ENCODE measurements at regions not wholly inside any gene's neighbourhood (a gene's known extent, or its start where the extent isn't known, plus 50 kb on each side); places are given as distances from the start of the nearest gene placed in this dataset.
"Not testable (repeated sequence)": the region's sequence is repeated elsewhere in the genome, so short reads cannot be mapped to it uniquely, and the experiment has no call there.

DNA sequence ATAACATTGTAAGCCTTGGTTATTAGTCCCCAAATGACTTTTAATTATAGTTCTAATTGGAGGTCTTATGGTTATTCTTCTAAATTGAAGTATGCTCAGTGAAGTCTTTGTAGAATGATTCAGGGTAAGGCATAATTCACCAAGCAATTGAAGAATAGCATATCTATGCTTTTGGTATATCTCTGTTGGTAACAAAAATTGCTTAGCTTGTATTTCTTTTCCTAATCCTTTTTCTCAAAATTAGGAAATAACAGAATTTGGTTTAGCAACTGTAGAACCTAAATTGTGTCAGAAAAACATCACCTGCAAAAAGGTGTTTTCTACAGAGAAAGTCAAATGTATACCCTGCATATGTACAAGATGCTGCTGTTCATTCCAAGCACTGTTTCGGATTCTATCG is 189.2 kb upstream of the EPHA4 start:
- H3K9me3 ChIP-seq (ENCODE audit: control insufficient read depth, low read length) = no peaks in the 10 kb centered on the region
- intact Hi-C loops (cut with DNase I) = no loop called here
- no peak overlapping the region for H3K4me3 ChIP-seq (ENCODE audit: low read length)
- ATAC-seq = no peak
- DNase-seq = no peak
- H3K4me1 ChIP-seq (ENCODE audit: control insufficient read depth, insufficient read depth, low read length) = no peaks in the 10 kb centered on the region
- 92% methylated on average over 2 of the region's 2 CpGs for WGBS
- H3K27ac ChIP-seq (ENCODE audit: low read length) = no peak overlapping the region
- no peaks in the 10 kb centered on the region for H3K27me3 ChIP-seq (ENCODE audit: control insufficient read depth, insufficient read depth)

DNA sequence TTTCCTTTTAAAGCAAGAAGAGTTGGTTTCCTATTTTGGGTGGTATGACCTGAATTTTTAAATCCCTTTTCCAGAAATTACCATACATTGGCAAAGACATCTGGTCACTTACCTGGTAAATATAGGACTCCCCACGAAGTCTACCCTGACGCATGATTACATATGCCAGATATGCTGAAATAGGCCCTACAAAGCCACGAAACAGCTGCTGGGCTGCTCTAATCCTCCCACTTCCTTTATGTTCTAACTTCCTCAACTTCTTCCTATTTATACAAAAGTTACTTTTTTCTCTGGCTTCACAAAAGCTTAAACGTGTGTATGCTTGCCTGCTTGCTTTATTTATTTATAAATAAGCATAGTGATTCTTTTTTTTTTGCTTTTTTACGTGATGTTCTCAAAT is 186.0 kb upstream of the EPHA4 start:
- DNase-seq = no peak
- Histone ChIP-seq H3K9me3 (ENCODE audit: control insufficient read depth, low read length) (no peaks in the 10 kb centered on the region), H3K27me3 (ENCODE audit: control insufficient read depth, insufficient read depth) (no peaks in the 10 kb centered on the region), H3K27ac (ENCODE audit: low read length) (no peak overlapping the region), H3K4me3 (ENCODE audit: low read length) (no peak overlapping the region), H3K4me1 (ENCODE audit: control insufficient read depth, insufficient read depth, low read length) (no peaks in the 10 kb centered on the region)
- intact Hi-C loops (cut with DNase I) = no loop called here
- no peak for ATAC-seq
- 44% methylated on average over 5 of the region's 5 CpGs for WGBS

DNA sequence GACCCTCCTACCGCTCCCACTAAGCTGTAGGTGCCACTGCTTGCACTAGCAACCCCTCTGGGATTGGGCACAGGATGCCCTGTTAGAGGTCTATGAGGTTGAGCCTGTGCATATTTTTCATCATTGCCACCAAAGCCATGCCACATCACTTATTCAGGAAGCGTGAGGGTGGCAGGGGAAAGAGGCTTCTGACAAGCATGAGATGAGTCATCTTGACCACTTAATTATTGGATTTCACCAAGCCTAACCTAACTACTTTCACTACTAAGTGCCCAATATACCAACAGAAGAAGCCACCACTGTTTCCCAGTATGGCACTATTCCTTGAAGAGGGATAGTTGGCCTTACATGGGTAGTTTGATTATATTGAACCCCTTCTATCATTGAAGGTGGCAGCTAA is 181.3 kb upstream of the EPHA4 start:
- Histone ChIP-seq H3K27me3 (ENCODE audit: control insufficient read depth, insufficient read depth) (no peaks in the 10 kb centered on the region), H3K27ac (ENCODE audit: low read length) (no peak overlapping the region), H3K4me3 (ENCODE audit: low read length) (no peak overlapping the region), H3K4me1 (ENCODE audit: control insufficient read depth, insufficient read depth, low read length) (no peaks in the 10 kb centered on the region), H3K9me3 (ENCODE audit: control insufficient read depth, low read length) (no peaks in the 10 kb centered on the region)
- intact Hi-C loops (cut with DNase I) = no loop called here
- no peak for ATAC-seq
- 92% methylated on average over 2 of the region's 2 CpGs for WGBS
- no peak for DNase-seq

DNA sequence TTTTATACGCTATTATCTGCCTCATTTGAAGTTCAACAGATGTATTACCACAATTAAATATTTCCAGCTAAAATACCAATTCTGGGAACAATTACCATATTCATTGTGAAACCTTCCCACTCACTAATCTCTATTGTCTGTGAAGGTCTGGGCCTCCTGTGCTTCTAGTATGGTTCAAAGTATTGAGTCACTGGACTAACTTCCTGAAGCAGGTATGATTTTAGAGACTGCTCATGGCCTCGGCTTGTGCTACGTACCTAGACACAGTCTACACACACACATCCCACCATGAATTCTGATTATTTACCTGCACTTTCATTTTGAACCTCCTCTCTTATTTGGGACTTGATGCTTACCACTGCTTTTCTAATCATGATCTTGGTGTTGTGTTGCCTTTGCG is 180.7 kb upstream of the EPHA4 start:
- WGBS = 88% methylated on average over 4 of the region's 4 CpGs
- ATAC-seq = no peak

DNA sequence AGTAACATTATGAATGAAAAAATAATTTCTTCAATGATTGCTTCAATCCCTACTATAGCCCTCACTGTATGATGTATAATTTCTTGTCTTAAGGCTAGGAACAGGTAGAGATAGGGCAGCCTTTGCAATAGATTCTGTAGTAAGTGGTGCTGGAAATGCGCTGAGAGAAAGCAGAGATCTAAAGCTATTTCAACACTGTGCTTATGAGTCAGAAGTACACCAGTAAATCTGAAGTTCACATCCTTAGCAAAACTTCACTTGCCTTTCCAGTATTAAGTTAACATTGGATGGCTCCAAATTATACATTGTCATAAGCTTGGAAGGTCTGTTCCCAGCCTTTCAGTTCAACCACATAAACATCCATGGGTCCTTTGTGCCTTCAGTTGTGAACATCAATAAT is 178.2 kb upstream of the EPHA4 start:
- DNase-seq (no peak), ATAC-seq (no peak)
- 99% methylated on average over 1 of the region's 1 CpG for WGBS
- Histone ChIP-seq H3K27me3 (ENCODE audit: control insufficient read depth, insufficient read depth) (no peaks in the 10 kb centered on the region), H3K4me1 (ENCODE audit: control insufficient read depth, insufficient read depth, low read length) (no peaks in the 10 kb centered on the region), H3K4me3 (ENCODE audit: low read length) (no peak overlapping the region), H3K27ac (ENCODE audit: low read length) (no peak overlapping the region), H3K9me3 (ENCODE audit: control insufficient read depth, low read length) (peaks cover 2% of the 10 kb centered on the region)
- intact Hi-C loops (cut with DNase I) = no loop called here

More for the DNA sequence above, 180.7 kb upstream of the EPHA4 start:
- Histone ChIP-seq H3K4me3 (ENCODE audit: low read length) (no peak overlapping the region), H3K4me1 (ENCODE audit: control insufficient read depth, insufficient read depth, low read length) (no peaks in the 10 kb centered on the region), H3K9me3 (ENCODE audit: control insufficient read depth, low read length) (no peaks in the 10 kb centered on the region), H3K27ac (ENCODE audit: low read length) (no peak overlapping the region), H3K27me3 (ENCODE audit: control insufficient read depth, insufficient read depth) (no peaks in the 10 kb centered on the region)
- intact Hi-C loops (cut with DNase I) = no loop called here
- DNase-seq = no peak

DNA sequence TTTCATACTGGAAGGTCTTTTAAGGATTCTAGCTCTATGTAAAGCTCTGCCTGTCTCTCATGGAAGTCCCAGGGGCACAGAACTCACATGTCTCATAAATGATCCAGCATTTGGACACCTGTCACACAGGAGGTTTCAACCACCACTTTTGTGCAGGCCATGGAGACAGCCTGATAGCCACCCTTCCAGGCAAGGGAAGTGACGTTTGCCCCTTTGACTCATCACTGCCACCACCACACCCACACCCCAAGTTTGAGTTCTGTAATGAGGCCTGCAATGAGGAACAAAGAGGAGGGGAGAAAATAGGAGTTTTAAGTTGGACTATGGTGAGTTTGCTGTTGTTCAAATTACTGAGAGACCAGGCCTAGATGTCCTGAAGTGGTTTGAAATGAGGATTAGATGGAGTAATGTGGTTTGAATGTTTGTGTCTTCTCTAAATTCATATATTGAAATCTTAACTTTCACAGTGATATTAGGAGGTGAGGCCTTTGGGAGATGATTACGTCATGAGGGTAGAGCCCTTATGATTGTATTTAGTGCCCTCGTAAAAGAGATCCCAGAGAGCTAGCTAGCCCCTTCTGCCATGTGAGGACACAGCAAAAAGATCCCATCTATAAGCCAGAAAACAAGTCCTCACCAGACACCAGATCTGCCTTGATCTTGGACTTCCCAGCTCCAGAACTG is 175.3 kb upstream of the EPHA4 start:
- Histone ChIP-seq H3K9me3 (ENCODE audit: control insufficient read depth, low read length) (peaks cover 2% of the 10 kb centered on the region), H3K4me3 (ENCODE audit: low read length) (no peak overlapping the region), H3K27me3 (ENCODE audit: control insufficient read depth, insufficient read depth) (no peaks in the 10 kb centered on the region), H3K27ac (ENCODE audit: low read length) (no peak overlapping the region), H3K4me1 (ENCODE audit: control insufficient read depth, insufficient read depth, low read length) (no peaks in the 10 kb centered on the region)
- no peak for DNase-seq
- intact Hi-C loops (cut with DNase I) = no loop called here
- no peak for ATAC-seq
- WGBS = 85% methylated on average over 3 of the region's 3 CpGs

DNA sequence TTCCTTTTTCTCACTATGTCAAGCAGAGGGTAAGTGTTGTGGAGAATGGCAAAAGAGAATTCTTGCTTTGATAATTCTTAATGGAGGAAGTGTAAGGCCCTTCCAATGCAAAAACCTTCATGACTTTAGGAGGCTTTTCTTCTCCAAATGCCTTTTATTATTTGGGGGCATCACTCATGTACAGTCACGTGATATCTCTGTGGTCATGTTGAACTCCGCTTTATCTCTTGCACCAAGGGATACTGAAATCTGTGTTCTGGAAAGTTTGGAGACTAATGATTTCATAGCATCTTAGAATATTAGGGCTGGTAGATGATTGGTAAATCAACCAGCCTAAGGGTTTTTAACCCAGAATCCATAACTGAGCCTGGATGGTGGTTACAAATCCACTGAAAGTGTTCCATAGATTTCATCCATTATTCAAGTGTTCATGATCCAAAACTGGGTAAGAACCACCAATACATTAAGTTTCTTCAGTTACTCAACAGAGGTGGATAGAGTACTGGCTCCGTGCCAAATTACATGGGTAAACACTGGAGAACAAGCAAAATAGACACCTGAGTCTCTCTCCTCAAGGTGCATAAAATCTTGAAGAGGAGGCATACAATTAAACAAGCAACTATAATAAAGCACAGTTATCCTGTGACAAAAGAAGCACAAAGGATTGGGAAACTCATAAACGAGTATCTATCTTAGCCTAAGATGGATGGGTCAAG is 169.6 kb upstream of the EPHA4 start:
- no peak for ATAC-seq
- WGBS = 73% methylated on average over 4 of the region's 4 CpGs
- no peaks in the 10 kb centered on the region for H3K27me3 ChIP-seq (ENCODE audit: control insufficient read depth, insufficient read depth)

DNA sequence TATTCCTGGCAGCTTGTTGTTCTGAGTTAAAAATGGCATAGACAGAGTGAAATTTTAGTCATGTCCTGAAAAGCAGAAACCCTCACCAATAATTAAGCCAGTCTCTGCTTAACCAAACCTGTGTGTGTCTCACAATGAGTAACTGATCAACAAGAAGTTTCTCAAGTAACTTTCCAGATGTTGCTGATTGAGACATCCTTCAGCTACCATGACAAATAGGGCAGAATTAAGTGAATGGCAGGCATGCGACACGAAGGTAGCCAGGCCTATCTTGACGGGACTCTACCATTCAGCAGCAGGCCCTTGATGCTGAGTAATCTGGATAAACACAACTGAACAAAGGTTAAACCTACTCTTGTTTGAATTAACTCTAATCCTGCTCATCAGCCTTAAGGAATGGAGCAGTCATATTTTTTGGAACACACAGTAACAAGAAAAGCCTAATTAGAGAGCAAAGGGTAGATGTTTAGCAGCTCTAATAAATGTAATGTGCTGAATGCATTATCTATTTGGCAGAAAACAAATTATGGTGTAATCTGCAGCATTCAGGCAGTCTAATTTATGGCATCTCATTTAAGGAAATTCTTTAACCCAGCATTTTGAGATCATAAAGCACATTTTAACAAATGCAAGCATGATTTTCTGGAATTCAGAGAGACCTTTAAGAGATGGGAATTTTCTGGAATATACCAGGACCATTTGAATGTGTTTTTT is 159.5 kb upstream of the EPHA4 start:
- Histone ChIP-seq H3K27ac (ENCODE audit: low read length) (no peak overlapping the region), H3K27me3 (ENCODE audit: control insufficient read depth, insufficient read depth) (no peaks in the 10 kb centered on the region), H3K4me3 (ENCODE audit: low read length) (no peak overlapping the region), H3K9me3 (ENCODE audit: control insufficient read depth, low read length) (no peaks in the 10 kb centered on the region), H3K4me1 (ENCODE audit: control insufficient read depth, insufficient read depth, low read length) (no peaks in the 10 kb centered on the region)
- ATAC-seq (no peak), DNase-seq (no peak)
- intact Hi-C loops (cut with DNase I) = no loop called here
- WGBS = 69% methylated on average over 3 of the region's 3 CpGs

More for the DNA sequence above, 169.6 kb upstream of the EPHA4 start:
- Histone ChIP-seq H3K4me1 (ENCODE audit: control insufficient read depth, insufficient read depth, low read length) (no peaks in the 10 kb centered on the region), H3K9me3 (ENCODE audit: control insufficient read depth, low read length) (no peaks in the 10 kb centered on the region), H3K4me3 (ENCODE audit: low read length) (no peak overlapping the region), H3K27ac (ENCODE audit: low read length) (no peak overlapping the region)
- intact Hi-C loops (cut with DNase I) = no loop called here
- no peak for DNase-seq

DNA sequence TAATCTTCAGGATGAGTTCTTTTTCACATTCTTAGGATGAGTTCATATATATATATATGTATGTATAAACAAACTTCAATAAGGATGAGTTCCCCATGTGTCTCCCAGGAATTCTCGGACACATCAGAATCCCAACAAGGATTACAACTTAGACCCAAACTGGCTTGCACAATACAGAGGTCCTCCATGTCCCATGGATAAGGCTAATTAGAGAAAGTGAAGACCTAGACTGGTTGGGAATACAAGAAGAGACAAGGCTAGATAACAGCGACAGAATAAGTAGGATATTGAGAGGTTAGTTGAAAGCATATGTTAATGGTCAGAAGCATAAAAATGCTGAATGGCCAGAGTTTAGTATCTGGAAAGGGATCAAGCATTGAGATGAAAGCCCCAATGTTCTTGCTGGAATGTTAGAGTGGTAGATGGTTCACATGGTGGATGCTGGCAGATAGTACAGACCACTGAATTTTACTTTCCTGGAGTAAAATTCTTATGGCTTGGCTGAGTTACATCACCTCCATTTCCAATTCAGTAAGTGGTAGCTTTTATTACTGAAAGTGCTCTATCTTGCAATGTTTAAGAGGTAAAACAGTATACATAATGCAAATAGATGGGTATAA is 154.9 kb upstream of the EPHA4 start:
- DNase-seq (no peak), ATAC-seq (no peak)
- H3K4me3 ChIP-seq (ENCODE audit: low read length) = no peak overlapping the region
- H3K27ac ChIP-seq (ENCODE audit: low read length) = no peak overlapping the region
- intact Hi-C loops (cut with DNase I) = no loop called here
- 91% methylated on average over 2 of the region's 2 CpGs for WGBS
- no peaks in the 10 kb centered on the region for H3K9me3 ChIP-seq (ENCODE audit: control insufficient read depth, low read length)
- no peaks in the 10 kb centered on the region for H3K27me3 ChIP-seq (ENCODE audit: control insufficient read depth, insufficient read depth)
- no peaks in the 10 kb centered on the region for H3K4me1 ChIP-seq (ENCODE audit: control insufficient read depth, insufficient read depth, low read length)

DNA sequence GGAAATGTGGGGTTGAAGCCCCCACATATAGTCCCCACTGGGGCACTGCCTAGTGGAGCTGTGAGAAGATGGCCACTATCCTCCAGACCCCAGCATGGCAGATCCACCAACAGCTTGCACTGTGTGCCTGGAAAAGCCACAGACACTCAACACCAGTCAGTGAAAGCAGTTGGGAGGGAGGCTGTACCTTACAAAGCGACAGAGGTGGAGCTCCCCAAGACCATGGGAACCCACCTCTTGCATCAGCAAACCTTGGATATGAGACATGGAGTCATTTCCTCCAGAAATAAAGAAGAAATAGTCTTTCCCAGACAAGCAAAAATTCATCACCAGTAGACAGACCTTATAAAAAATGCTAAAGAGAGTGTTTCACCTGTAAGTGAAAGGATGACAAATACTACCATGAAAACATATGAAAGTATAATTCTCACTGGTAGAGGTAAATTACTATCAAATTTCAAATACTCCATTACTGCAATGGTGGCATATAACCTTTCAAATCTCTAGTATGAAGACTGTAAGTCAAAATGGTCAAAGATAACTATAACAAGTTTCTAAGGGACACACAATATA is 152.6 kb upstream of the EPHA4 start:
- no peaks in the 10 kb centered on the region for H3K4me1 ChIP-seq (ENCODE audit: control insufficient read depth, insufficient read depth, low read length)
- intact Hi-C loops (cut with DNase I) = no loop called here
- H3K4me3 ChIP-seq (ENCODE audit: low read length) = no peak overlapping the region
- DNase-seq (no peak), ATAC-seq (no peak)
- H3K27me3 ChIP-seq (ENCODE audit: control insufficient read depth, insufficient read depth) = no peaks in the 10 kb centered on the region
- no peaks in the 10 kb centered on the region for H3K9me3 ChIP-seq (ENCODE audit: control insufficient read depth, low read length)
- 70% methylated on average over 1 of the region's 1 CpG for WGBS
- H3K27ac ChIP-seq (ENCODE audit: low read length) = no peak overlapping the region

DNA sequence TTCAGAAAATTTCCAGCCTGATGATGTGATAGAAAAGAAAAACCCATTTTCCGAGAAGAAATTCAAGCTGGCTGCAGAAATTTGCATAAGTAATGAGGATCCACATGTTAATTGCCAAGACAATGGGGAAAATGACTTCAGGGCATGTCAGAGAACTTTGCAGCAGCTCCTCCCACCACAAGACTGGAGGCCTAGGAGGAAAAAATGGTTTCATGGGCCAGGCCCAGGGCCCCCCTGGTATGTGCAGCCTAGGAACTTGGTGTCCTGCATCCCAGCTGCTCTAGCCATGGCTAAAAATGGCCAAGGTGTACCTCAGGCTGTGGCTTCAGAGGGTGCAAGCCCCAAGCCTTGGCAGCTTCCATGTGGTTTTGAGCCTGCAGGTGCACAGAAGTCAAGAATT is 152.0 kb upstream of the EPHA4 start:
- H3K4me3 ChIP-seq (ENCODE audit: low read length); intact Hi-C loops (cut with DNase I); DNase-seq; H3K27me3 ChIP-seq (ENCODE audit: control insufficient read depth, insufficient read depth); H3K27ac ChIP-seq (ENCODE audit: low read length); ATAC-seq; H3K9me3 ChIP-seq (ENCODE audit: control insufficient read depth, low read length); H3K4me1 ChIP-seq (ENCODE audit: control insufficient read depth, insufficient read depth, low read length): not testable (repeated sequence)
- 97% methylated on average over 1 of the region's 1 CpG for WGBS

All from right cardiac atrium (tissue), 5 donors.